HG03442 (cell line): ENCODE measurements at regions not wholly inside any gene's neighbourhood (a gene's known extent, or its start where the extent isn't known, plus 50 kb on each side); places are given as distances from the start of the nearest gene placed in this dataset.
"Not testable (repeated sequence)": the region's sequence is repeated elsewhere in the genome, so short reads cannot be mapped to it uniquely, and the experiment has no call there.

Experiments
- ATAC-seq: cut with Tn5 transposase; IDR thresholded peaks from one replicate; pipeline ENCODE4 v1.9.1; 2021; ENCODE audit warnings: mild to moderate bottlenecking, moderate library complexity; ENCODE audit not compliant: unreplicated experiment

DNA sequence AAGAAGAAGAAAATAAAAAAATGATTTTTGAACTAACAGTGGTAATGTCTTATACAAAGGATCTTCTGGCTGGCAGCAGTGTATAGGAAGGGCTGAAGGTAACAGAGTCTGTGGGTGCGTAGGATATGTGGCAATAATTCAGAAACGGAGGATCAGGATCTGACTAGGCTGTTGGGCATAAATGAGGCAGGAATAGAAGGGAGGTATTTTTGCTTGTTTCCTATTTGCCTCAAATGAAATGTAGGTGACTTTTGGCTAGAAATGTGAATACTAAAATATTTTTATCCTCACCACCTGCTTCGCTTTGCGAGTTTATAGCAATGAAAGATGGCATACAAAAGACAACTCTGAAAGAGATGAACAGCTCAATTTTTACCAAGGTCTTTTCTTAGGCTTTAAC, 1086.1 kb upstream of the CELF4 start:
- ATAC-seq, result no peak

DNA sequence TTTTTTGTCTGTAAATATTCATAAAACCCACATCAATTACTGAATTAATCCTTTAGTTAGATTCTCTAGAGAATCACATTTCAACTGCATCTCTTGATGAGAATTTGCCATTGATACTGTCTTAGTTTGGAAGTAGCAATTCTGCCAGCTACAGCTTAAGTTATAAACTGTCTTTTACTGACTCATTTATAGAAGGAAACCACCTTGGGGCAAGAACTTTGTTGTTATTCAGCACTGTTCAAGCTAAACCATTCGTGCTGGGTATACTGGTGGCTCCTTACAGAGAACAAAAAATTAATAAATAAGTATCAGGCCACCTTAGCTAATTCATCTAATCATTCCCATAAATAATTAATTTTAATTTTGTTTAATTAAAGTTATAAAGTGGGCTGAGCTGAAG, 1082.6 kb upstream of the CELF4 start:
- no peak for ATAC-seq

DNA sequence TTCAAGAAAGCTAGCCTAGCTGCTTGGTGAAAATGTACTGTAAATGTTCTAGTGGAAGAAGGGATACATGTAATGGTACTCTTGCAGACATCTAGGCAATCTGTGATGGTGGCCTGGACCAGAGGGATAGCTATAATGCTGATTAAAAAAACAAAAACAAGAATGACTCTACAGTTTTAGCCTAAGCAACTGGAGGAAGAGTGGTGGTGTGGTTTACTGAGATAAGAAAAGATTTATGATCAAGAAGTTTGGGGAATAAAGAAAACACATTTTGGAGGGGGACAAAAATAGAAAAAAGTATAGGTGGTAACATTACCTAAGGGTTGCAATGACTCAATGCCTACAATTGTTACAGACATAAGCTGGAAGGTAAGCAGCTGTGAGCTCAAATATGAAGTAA, 1080.7 kb upstream of the CELF4 start:
- ATAC-seq, result no peak

DNA sequence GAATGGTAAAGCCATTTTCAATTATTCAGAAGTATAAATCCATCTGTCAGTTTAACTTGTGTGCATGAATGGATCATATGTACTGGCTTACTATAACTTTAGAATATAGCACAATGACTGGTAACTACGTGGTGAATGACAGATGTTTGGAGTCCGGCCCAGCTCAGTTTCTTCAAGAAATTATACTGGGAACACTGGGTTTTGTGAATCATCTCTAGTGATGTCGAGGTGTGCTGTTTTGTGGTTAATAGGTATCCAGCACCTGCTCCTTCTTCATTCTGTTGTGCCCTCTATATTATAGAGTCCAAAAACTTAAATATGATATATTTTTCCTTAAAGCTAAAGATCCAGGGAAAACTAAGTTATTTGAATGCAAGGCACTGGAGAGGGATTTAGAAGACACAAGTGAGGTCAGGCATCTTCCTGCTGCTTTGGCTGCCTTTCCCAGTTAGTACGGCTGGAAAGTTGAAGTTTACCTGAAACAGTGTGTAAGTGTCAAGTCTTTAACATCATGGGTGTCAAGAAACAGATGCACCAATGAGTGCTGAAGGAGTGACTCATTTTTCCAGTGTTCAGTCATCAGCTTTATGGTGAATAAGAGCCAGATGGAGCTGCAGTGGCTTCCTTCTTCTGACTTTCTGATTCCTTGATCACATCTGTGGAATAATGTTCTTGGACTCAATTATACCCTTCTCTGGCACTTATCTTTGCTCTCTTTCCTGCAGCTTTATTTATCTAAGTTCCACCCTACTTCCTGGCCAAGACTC, 1079.5 kb upstream of the CELF4 start:
- no peak for ATAC-seq

DNA sequence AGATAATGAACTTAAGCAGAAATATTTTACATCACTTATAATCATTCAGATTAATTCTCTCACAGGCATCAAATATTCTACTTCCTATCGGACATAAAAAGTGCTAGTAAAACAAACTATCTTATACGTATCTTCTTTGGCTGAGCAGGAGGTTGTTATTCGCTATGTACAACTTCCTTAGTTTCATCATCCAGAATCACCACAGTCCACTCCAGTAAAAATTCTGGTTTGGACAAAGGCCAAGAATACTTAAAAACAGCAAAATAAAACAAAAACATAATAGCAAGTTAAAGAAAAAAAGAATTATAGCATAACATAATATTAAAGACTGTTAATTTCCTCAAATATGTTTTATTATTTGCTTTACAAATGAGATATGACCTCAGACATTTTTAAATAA, 1077.1 kb upstream of the CELF4 start:
- ATAC-seq, result no peak

DNA sequence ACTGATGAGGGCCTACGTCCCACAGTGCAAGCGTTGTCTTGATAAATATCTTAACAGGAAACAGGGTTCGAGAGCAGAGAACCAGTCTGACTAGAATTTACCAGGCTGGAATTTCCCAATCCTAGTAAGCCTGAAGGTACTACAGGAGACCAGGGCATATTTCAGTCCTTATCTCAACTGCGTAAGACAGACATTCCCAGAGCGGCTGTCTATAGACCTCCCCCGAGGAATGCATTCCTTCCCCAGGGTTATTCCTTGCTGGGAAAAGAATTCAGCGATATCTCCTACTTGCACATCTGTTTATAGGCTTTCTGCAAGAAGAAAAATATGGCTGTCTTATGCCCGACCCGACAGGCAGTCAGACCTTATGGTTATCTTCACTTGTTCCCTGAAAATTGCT, 1074.1 kb upstream of the CELF4 start:
- not testable (repeated sequence) for ATAC-seq

DNA sequence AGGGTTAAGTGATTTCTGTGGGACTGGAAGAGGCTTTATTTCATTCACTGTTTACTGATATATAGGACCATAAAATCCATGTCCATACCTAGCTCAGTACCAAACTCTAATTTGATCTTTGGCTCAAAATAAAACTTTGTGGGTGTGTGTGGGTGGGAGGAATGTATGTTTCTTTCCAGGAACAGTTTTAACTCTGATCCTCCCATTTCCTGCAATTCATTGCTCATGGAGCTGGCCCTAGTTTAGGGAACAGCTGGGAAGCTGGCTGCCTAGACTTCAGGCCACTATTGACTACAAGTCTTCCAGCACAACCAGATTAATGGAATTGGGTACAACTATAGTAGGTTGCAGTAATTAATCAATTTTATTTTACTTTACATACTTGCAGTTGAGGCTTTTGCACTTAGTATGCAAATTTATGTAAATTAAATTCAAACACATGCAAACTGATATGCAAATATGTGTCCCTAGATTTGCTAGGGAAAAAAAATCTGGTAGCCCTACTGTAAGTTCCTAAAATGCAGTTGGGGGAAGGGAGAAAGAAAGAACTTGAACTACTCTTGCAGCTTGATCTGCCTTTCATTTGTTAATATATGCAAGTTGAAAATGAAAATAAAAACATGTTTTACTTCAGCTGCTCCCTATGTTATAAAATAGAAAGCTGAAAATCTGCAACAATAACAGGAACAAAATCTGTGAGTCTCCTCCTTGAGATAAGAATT, 1070.3 kb upstream of the CELF4 start:
- no peak for ATAC-seq

DNA sequence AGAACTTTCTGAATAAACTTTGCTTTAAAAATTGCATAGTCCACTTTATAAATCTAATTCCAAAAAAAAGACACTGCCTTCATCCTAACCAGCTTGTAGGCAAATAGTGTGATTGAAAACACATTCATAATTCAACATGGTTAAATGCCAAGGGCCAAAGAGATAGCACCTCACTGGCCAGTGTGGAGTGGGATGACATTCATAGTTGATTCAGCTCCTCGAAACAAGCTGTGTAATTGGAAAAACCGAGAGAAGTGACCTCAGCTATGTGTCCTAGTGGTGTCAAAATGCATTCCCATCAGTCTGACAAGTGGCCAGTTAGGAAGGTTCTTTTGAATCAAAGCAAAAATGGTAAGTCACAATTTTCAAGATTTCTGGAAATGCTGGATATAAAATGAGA, 1068.5 kb upstream of the CELF4 start:
- ATAC-seq, result no peak

DNA sequence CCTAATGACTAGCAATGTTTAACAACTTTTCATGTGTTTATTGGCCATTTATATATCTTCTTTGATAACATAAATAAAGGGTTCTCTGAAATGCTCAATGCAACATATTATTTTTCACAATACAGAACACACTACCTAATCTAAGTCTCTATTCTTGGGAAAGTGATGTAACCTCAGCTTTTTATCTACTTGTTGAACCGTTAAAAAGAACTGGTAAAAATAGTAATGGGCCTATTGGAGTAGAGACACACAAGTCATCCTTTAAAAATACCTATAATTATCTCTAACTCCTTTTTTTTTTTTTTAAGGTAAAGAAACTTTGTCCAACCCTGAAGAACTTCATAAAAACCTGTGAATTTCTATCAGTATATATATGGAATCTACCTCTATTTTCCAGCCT, 1067.7 kb upstream of the CELF4 start:
- no peak for ATAC-seq

DNA sequence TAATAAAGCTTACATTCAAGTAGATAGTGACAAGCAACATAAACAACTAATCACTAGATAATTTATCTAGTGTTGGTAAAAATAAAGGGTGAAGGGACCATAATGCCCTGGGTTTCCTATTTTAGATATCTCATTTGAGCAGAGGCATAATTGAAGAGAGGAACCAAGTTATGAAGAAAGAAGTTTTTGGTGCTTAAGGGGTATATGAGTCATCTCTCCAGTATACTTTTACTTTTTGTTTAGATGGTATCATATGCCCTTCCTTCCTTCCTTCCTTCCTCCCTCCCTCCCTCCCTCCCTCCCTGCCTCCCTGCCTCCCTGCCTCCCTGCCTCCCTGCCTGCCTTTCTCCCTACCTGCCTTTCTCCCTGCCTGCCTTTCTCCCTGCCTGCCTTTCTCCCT, 1053.5 kb upstream of the CELF4 start:
- ATAC-seq, result no peak

DNA sequence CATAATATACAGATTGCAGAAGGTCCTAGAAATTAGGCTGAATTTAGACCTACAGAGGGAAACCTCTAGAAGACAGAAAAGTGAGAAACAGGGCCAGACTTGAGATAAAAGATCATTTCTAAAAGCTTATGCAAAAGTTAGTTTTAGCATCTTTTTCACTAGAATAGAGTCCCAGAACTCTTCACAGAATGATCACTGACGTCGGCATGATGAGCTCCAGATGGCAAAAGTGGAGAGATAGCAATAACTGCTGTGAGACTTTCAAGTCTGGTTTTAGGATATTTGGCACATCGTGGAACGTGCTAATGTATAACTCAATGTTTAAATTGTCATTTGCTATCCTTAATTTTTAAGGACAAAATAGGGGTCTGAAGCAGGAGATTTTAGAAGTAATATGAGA, 1050.7 kb upstream of the CELF4 start:
- ATAC-seq, result no peak

DNA sequence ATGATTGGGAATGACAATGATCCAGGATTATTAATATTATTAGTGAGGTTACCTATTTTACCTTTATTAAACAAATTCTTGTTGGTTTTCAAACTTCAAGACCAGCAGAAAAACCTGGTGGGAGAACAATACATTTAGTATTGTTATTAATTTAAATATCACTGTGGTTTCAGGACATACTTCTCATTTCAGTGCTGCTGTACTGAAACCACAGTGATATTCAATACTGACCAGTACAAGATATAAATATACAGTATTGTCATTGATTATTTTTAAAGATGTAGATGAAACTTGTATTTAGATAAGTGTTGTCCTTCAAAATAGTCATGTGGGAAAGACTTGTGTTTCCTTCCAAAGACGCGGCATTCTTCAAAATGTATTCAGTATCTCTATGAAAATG, 1047.3 kb upstream of the CELF4 start:
- no peak for ATAC-seq

DNA sequence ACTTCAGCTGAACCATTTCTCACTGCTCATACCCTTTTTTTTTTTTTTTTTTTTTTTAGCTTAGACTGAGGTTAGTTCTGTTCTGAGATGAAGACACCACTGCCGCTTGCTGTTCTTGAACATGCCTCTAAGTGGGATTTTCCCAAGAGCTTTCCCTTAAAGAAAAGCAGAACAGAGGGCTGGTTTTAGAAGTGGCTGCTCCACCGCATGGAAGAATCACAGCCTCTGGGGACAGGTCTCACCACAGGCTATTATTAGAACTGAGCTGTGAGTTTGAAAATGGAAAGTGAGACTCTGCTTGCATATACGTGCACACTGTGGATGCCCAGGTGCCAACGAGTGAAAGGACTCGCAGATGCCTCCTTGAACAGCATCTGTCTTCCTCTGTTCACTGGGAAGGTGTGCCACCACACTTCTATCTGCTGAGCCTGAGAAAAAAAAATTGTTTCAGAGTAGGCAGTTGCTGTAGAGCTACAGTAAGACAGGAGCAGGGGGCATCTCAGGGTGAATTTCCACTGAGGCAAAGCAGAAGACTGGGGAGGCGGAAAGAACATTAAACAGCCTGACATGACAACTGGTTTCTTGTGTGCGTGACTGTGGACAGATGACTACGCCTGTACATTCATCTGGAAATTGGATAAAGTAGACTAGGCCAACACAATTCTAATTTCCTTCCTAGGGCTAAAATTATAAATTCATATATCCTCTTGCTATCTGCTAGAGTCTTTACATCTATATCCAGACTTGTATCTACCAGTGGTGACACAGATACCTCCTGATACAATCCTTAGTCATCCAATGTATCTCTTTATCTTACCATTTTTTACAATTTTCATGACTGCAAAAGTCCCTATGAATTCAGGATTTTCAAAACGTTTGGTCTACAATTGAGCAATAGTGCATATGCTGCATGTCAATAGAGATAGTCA, 1045.7 kb upstream of the CELF4 start:
- peak; percentile 82 for ATAC-seq

DNA sequence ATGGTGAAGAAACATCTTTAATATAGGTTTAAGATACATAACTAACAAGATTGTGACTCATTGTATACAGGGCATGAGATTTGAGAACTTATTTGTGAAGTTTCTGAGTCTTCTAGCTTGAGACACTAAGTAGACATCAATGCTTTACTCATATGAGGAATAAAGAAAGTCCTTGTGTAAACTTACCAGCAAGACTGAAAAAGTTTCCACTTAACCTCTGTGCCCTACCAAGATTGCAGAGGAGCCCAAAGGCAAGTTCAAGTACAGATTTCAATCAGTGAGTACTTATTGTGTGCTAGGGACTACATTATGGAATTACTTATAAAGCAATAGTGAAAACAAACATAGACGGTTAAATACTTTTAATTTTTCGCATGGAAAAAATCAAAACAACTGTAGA, 1041.2 kb upstream of the CELF4 start:
- peak; percentile 36 for ATAC-seq

DNA sequence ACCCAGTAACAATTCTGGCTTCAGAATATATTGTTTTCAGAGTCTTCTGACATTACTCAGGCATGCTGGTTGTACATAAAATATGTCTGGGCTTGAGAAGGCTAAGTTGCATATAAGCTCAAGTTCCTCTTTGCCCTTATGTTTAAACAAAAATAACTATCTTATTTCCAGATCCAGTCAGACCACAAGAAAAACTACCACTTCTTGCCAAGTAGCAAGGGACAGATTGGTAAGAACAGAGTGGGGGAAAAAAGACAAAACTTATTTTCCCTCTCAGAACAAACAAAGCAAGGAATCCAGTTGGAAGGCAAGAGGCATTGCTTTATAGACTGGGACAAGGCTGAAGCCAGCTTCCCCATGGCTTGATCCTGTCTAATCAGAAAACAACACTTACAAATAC, 1036.7 kb upstream of the CELF4 start:
- no peak for ATAC-seq

DNA sequence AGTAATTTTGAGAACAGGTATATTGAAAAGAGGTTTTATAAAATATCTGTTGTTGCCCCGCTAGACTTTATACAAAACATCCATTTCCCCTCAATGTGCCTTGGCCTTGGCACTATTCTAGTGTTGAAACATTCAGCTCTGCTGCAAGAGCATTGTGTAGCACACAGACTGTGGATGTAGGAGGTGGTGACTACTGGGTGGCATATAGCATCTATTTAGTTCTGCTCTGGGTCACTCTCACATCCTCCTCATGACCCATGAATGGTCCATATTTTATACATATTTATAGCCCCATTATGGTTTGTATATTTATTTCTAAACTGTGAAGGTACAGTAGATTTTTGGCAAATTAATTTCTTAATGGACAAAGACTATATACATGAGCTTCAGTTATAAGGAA, 1022.0 kb upstream of the CELF4 start:
- no peak for ATAC-seq

DNA sequence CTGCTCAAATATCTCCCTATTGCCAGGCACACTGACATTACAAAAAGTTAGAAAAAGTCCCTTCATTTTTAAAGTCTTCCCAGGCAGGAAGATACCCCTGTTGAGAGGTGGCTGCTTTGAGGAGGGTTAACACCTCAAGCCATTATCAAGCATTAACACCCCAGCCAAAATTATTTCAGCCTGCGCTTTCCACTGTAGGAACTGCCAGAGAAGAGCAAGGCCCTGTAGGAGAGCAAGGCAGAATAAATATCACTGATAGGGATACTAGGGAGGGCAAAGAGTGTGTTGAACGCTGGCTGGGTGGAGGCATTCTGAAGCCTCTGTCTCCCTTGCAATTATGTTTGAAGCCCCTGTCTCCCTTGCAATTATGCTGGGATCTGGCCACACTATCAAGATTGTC, 1020.7 kb upstream of the CELF4 start:
- ATAC-seq, result no peak

DNA sequence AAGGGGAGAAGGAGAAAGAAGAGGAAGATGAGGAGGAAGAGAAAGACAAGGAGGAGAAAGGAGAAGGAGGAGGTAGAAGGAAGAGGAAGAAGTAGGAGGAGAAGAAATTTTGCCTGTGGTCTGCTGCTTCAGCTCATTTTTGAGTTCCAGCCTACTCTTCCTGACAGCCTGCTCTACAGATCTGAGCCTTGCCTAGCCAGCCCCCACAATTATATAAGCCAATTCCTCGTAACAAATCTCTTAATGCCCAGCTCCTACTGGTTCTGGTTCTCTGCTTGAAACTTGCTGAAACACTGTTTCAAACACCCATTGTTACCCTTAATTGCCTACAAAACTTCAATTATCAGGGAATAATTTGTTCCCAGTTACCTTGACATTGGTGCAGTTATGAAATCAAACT, 1014.2 kb upstream of the CELF4 start:
- no peak for ATAC-seq

DNA sequence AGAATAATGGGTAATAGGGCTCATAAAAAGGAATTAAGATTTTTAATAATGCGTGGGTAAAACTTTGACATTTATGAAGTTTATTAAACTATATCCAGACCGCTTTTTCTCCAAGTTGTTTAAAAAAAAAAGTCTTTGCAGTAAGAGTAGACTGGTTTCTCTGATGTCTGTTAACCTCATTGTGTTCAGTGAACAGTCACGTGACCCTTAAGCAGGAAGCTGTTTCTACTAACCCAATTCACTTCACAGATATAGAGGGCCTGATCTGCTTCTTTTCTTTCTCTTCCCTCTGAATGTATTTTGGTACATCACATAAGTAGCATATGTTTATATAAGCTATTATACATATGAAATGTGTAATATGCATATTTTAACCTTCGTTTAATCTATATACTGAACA, 1011.3 kb upstream of the CELF4 start:
- no peak for ATAC-seq

DNA sequence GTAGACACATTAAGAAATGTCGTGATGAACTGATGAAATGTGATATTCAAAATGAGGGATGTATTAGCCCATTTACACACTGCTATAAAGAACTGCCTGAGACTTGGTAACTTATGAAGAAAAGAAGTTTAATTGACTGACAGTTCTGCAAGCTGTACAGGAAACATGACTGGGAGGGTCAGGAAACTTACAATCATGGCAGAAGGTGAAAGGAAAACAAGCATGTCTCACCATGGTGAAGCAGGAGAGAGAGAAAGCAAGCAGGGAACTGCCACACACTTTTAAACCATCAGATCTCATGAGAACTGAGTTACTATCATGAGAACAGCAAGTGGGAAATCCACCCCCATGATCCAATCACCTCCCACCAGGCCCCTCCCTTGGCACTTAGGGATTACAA, 1010.8 kb upstream of the CELF4 start:
- ATAC-seq, result no peak

DNA sequence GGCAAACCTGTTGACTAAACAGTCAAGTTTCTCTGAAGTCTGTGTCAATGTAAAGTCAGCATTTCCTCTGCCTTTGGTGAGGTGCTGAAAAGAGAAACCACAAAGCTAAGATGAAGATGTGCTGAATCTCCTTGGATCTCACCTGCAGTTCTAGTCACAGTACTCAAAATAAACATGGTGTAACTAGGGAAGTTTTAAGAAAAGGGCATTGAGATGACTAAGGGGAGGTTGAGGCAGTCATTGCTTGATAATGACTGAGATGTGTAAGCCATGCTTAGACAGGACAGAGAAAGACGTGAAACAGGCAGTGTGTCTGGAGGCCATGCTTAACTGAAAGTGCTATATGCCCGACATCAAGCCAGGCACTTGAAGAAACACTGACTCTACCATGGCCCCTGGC, 1010.0 kb upstream of the CELF4 start:
- no peak for ATAC-seq

DNA sequence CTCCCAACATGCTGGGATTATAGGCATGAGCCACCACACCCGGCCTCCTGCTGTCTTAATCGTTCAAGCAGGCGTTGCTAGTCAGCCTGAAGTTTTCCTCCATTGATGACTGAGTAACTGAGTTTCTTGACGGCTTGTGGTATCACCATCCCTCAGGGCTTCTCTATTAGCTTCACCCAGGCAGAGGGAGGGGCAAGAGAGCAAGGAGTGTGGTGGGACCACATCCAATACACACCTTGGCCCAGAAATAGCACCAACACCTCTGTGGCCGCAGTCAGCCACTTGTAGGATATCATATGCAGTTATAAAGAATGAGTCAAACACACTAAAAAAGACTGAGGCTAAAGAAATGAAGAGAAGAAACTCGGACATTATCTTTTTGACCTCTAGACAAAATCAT, 1009.4 kb upstream of the CELF4 start:
- ATAC-seq, result no peak
